ENCODE measurements at regions not wholly inside any gene's neighbourhood (a gene's known extent, or its start where the extent isn't known, plus 50 kb on each side); places are given as distances from the start of the nearest gene placed in this dataset.

DNA sequence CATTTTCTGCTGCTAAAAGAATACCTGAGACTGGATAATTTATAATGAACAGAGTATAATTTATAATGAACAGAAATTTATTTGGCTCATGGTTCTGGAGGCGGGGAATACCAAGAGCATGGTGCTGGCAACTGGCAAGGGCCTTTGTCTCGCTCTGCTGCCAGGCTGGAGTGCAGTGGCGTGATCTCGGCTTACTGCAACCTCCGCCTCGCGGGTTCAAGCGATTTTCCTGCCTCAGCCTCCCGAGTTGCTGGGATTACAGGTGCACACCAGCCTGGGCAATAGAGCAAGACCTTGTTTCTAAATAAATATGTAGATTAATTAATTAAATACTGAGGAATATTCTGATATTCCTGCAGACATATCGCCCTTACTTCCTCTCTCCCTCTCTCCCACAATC is 1610.8 kb downstream of the SUCLG1 start:
- DNase-seq (ENCODE audit: low read depth in 1 of 2, low spot score in 1 of 2): no peak
- Histone ChIP-seq H3K4me2 (no peak overlapping the region), H3K4me3 (no peak overlapping the region), H3K9me3 (no peaks in the 10 kb centered on the region), H3K4me1 (no peaks in the 10 kb centered on the region), H3K27ac (no peak overlapping the region)
- no peak for TF ChIP-seq ZNF302 (CRISPR knock-in tag; IDR thresholded peaks at IDR 0.05)
- no peak for TF ChIP-seq ZC3H11A (IDR thresholded peaks at IDR 0.05)
- TF ChIP-seq FOSL2 (IDR thresholded peaks at IDR 0.05): no peak
- no peak for TF ChIP-seq FOSL2 (CRISPR knock-in tag; IDR thresholded peaks at IDR 0.05)
- no peak for TF ChIP-seq MAX (IDR thresholded peaks at IDR 0.05)
- TF ChIP-seq HDAC2 (IDR thresholded peaks at IDR 0.05): no peak
- no peak for TF ChIP-seq HEYL (CRISPR knock-in tag; IDR thresholded peaks at IDR 0.05)
- TF ChIP-seq, protein P1, sequence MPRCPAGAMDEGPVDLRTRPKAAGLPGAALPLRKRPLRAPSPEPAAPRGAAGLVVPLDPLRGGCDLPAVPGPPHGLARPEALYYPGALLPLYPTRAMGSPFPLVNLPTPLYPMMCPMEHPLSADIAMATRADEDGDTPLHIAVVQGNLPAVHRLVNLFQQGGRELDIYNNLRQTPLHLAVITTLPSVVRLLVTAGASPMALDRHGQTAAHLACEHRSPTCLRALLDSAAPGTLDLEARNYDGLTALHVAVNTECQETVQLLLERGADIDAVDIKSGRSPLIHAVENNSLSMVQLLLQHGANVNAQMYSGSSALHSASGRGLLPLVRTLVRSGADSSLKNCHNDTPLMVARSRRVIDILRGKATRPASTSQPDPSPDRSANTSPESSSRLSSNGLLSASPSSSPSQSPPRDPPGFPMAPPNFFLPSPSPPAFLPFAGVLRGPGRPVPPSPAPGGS (IDR thresholded peaks at IDR 0.05): no peak
- no peak for TF ChIP-seq KDM1A (IDR thresholded peaks at IDR 0.05; ENCODE audit: low read depth)
- TF ChIP-seq JUNB (IDR thresholded peaks at IDR 0.05): no peak
- TF ChIP-seq CEBPB (IDR thresholded peaks at IDR 0.05): no peak
- TF ChIP-seq, protein P2, sequence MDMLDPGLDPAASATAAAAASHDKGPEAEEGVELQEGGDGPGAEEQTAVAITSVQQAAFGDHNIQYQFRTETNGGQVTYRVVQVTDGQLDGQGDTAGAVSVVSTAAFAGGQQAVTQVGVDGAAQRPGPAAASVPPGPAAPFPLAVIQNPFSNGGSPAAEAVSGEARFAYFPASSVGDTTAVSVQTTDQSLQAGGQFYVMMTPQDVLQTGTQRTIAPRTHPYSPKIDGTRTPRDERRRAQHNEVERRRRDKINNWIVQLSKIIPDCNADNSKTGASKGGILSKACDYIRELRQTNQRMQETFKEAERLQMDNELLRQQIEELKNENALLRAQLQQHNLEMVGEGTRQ (IDR thresholded peaks at IDR 0.05): no peak
- no peak for TF ChIP-seq SREBF2 (IDR thresholded peaks at IDR 0.05)
- TF ChIP-seq, protein P3, sequence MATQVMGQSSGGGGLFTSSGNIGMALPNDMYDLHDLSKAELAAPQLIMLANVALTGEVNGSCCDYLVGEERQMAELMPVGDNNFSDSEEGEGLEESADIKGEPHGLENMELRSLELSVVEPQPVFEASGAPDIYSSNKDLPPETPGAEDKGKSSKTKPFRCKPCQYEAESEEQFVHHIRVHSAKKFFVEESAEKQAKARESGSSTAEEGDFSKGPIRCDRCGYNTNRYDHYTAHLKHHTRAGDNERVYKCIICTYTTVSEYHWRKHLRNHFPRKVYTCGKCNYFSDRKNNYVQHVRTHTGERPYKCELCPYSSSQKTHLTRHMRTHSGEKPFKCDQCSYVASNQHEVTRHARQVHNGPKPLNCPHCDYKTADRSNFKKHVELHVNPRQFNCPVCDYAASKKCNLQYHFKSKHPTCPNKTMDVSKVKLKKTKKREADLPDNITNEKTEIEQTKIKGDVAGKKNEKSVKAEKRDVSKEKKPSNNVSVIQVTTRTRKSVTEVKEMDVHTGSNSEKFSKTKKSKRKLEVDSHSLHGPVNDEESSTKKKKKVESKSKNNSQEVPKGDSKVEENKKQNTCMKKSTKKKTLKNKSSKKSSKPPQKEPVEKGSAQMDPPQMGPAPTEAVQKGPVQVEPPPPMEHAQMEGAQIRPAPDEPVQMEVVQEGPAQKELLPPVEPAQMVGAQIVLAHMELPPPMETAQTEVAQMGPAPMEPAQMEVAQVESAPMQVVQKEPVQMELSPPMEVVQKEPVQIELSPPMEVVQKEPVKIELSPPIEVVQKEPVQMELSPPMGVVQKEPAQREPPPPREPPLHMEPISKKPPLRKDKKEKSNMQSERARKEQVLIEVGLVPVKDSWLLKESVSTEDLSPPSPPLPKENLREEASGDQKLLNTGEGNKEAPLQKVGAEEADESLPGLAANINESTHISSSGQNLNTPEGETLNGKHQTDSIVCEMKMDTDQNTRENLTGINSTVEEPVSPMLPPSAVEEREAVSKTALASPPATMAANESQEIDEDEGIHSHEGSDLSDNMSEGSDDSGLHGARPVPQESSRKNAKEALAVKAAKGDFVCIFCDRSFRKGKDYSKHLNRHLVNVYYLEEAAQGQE (IDR thresholded peaks at IDR 0.05): no peak
- TF ChIP-seq CTCF (IDR thresholded peaks at IDR 0.05): no peak
- no peak for TF ChIP-seq SMC3 (IDR thresholded peaks at IDR 0.05)
- no peak for TF ChIP-seq MYC (IDR thresholded peaks at IDR 0.05; ENCODE audit: borderline replicate concordance, low read length)
- TF ChIP-seq E2F6 (IDR thresholded peaks at IDR 0.05; ENCODE audit: borderline replicate concordance, low read depth): no peak
- no peak for TF ChIP-seq TFCP2L1 (CRISPR knock-in tag; IDR thresholded peaks at IDR 0.05)
- whole genome bisulfite sequencing (ENCODE audit: missing lambda C conversion rate): 20% methylated on average over 10 of the region's 10 CpGs
- no peak for ATAC-seq
- FAIRE-seq: no peak
- ChIA-PET POLR2A (no interaction called here), CTCF (no interaction called here)

DNA sequence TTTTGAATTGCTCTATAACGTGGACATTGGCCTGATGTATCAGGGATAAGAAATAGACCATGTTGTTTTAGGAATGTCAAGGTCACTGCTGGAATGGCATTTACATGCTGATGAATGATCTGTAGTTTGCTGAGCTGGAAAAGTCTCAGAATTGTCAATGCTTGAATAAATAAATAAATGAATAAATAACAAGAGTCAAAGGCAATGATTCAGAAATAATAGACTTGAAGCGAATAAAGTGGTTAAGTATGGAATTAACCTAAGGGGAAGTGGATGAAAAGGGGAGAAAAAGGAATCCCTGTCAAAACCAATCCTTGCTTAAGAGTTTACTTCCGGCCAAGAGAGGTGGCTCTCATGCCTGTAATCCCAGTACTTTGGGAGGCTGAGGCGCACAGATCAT is 1620.0 kb downstream of the SUCLG1 start:
- no peak for FAIRE-seq
- 33% methylated on average over 4 of the region's 4 CpGs for WGBS (ENCODE audit: missing lambda C conversion rate)
- no peak for TF ChIP-seq NFE2L2 (conservative IDR thresholded peaks at IDR 0.05; ENCODE audit: low read length)
- TF ChIP-seq RARB (CRISPR knock-in tag; IDR thresholded peaks at IDR 0.05): no peak
- TF ChIP-seq ESRRA (IDR thresholded peaks at IDR 0.05; ENCODE audit: borderline replicate concordance, low read length): no peak
- TF ChIP-seq CHD2 (IDR thresholded peaks at IDR 0.05; ENCODE audit: low read length, partially characterized antibody): no peak
- no peak for TF ChIP-seq JUN (IDR thresholded peaks at IDR 0.05)
- TF ChIP-seq RFX5 (IDR thresholded peaks at IDR 0.05): no peak
- no peak for TF ChIP-seq POLR2AphosphoS2 (conservative IDR thresholded peaks at IDR 0.05; ENCODE audit: low read length)
- no peak for TF ChIP-seq ELK1 (IDR thresholded peaks at IDR 0.05; ENCODE audit: low read depth, low read length)
- no peak for TF ChIP-seq ZNF302 (CRISPR knock-in tag; IDR thresholded peaks at IDR 0.05)
- TF ChIP-seq HOXA7 (CRISPR knock-in tag; IDR thresholded peaks at IDR 0.05): no peak
- no peak for TF ChIP-seq ZFP36 (IDR thresholded peaks at IDR 0.05; ENCODE audit: borderline replicate concordance, partially characterized antibody)
- TF ChIP-seq BHLHE40 (IDR thresholded peaks at IDR 0.05; ENCODE audit: low read depth, low read length): no peak
- TF ChIP-seq TP53 (CRISPR knock-in tag; IDR thresholded peaks at IDR 0.05): no peak
- no peak for TF ChIP-seq CBX2 (IDR thresholded peaks at IDR 0.05; ENCODE audit: borderline replicate concordance, low read depth)
- no peak for TF ChIP-seq SMC3 (IDR thresholded peaks at IDR 0.05)
- H3K4me2 ChIP-seq: no peak overlapping the region
- H3K27ac ChIP-seq: no peak overlapping the region
- H3K9me3 ChIP-seq: no peaks in the 10 kb centered on the region; the same call in 2 of the 3 replicates
- ATAC-seq: no peak
- H3K4me1 ChIP-seq: no peaks in the 10 kb centered on the region
- no peak overlapping the region for H3K4me3 ChIP-seq
- DNase-seq (ENCODE audit: low read depth in 1 of 2, low spot score in 1 of 2): no peak
- ChIA-PET CTCF (no interaction called here), POLR2A (no interaction called here)
